Stimulated activated CD4-positive, alpha-beta T cell treated with anti-CD3 and anti-CD28 coated beads, TNF-alpha, amount 100 ng/mL, for 4 hours (primary cell): ENCODE measurements at regions not wholly inside any gene's neighbourhood (a gene's known extent, or its start where the extent isn't known, plus 50 kb on each side); places are given as distances from the start of the nearest gene placed in this dataset.
"Not testable (repeated sequence)": the region's sequence is repeated elsewhere in the genome, so short reads cannot be mapped to it uniquely, and the experiment has no call there.

Experiments used
- DNase-seq, 3 experiments: peaks; one replicate each; pipeline ENCODE4 v3.0.0-alpha.2; 2020; ENCODE audit warnings: low read depth in 3 of 3

- not testable (repeated sequence) for DNase-seq
Observed at GRCh38 chr15:20308027-20308690, 233.4 kb downstream of the GOLGA6L6 start.

- DNase-seq = not testable (repeated sequence)
Observed at GRCh38 chr15:20307137-20307536, 234.5 kb downstream of the GOLGA6L6 start.

DNA sequence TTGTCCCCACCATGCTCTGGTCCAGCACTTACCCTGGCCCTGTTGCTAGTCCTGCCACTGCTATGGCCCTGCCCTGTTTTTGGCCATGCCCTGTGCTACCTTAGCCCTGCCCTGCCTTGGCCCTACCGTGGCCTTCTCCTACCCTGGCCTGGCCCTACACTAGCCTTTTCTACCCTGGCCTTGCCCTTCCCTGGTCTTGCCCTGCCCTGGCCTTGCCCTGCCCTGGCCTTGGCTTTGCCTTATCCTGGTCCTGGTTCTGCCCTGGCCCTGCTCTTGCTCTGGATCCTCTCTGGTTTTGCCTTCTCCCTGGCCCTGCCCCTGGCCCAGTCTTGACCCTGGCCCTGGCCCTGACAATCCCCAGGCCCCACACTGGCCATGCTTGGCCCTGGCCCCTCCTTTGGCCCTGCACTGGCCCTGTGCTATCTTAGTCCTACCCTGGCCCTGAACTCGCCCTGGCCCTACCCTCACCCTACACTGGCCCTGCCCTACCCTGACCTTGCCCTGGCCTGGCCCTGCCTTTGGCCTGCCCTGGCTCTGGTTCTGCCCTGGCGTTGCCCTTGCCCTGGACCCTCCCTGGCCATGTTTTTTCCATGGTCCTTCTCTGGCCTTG lies 235.0 kb downstream of the GOLGA6L6 start:
- DNase-seq = not testable (repeated sequence)

DNA sequence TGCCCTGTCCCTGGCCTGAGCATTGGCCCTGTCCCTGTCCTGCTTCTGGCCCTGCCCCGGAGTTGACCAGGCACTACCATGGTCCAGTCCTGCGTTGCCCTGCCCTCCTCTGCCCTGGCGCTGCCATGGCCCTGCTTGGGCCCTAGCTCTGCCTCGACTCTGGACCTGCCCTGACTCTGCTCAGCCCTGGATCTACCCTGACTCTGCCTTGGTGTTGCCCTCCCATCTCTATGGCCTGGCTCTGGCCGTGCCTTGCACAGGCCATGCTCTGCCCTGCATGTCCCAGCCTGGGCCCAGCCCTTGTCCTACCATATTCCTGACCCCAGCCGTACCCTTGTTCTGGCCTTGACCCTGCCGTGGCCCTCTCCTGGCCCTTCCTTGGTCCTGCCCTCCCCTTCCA lies 235.7 kb downstream of the GOLGA6L6 start:
- not testable (repeated sequence) for DNase-seq

DNA sequence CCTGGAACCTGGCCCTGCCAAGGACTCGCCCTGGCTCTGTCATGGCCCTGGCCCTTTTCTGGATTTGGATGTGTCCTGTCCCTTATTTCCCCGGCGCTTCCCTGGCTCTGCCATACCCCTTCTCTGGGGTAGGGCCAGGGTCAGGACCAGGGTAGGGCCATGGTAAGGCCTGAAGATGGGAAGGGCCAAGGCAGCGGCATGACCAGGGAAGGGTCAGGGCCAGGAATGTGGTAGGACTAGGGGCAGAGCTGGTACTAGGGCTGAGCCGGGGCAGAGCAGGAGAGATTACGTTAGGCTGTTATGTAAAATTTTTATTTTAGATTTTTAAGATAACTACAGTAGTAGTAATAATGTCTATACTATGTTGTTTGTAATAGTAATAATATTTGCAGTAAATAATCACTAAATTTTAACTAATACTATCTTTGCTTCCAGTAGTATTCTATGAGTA lies 236.6 kb downstream of the GOLGA6L6 start:
- DNase-seq = not testable (repeated sequence)

GRCh38 chr15:20304282-20305014 lies 237.2 kb downstream of the GOLGA6L6 start:
- DNase-seq = not testable (repeated sequence)

DNA sequence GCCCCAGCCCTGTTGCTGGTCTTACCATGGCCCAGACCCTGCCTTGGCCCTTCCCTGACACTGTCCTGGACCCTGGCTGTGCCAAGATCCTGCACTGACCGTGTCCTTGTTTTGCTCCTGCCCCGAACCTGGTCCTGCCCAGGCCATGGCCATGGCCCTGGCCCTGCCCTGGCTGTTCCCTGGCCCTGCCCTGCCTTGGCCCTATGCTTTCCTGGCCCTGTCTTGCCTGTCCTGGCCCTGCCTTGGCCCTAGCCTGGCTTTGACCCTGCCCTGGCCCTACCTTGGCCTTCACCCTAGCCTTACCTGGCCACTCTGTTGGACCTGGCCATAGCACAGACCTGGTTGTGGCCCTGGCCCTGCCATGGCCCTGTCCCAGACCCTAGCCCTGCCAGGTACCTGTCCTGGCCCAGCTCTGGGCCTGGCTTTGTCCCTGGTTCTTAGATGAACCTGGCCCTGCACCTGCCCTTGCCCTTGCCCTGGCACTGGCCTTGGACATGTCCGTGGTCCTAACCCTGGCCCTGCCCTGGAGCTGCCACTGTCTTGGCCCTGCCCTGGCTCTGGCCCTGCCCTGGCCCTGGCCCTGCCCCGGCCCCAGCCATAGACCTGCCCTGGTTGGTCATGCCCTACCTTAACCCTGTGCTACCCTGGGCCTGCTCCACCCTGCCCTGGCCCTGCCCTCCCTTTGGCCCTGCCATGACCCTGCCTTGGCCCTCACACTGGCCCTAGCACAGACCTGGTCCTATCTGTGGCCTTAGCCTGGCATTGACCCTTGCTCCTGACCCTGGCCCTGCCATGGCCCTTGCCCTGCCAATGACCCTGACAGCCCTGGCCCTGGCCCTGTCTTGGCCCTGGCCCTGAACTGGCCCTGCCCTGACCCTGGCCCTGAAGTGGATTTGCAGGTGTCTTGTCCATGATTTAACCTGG lies 238.1 kb downstream of the GOLGA6L6 start:
- DNase-seq = not testable (repeated sequence)

DNA sequence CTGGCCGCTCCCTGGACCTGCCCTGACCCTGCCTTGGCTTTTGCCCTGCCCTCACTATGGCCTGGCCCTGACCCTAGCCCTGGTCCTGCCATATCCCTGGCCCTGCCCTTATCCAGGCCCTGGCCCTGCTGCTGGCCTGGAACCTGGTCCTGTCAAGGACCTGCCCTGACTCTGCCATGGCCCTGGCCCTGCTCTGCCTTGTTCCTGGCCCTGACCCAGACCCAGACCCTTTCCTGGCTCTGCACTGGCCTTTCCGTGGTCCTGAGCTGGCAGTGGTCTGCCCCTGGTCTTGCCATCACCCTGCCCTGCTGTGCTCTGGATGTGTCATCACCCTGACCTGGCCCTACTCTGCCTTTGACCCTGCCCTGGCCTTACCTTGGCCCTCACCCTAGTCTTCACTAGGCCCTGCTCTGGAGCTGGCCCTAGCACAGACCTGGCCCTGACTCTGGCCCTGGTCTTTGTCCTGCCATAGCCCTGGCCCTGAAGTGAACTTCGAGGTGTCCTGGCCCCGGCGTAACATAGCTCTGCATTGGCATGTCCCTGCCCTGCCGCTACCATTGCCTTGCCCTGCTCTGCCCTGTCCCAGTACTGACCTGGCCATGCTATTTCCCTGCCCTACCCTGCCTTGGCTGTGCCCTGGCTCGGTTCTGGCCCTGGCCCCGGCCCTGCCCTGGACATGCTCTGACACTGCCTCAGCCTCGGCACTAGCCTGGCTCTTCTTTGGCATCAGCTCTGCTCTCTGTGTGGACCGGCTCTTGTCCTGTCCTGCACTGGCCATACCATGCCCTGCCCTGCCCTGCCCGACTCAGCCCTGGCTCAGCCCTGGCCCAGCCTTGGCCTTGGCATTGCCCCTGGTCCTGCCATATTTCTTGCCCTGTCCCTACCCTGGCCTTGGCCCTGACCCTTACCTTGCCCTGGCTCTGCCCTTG lies 239.2 kb downstream of the GOLGA6L6 start:
- not testable (repeated sequence) for DNase-seq

DNA sequence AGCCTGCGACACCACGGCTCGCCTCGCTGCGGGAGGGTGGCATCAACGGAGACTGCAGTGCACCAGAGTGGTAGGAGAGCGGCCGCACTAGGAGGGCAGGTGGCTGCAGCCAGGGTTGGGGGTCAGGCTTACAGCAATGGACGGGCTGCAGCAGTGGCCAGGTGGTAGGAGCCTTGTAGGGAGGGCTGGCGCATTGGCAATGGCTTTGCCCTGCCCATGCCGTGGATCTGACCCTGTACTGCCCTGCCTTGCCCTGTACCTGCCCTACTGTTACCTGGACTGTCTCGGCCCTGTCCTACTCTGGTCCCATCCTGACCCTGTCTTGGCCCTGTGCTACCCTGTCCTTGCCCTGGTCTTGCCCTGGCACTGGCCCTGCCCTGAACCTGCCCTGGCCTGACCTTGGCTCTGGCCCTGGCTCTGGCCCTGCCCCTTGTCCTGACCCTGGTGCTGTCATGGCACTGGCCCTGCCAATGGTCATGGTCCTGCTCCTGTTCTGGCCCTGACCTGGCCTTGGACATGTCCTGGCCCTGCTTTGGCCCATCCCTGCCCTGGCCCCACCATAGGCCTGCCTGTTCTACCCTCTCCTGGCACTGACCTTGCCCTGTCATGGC lies 240.0 kb downstream of the GOLGA6L6 start:
- DNase-seq = not testable (repeated sequence)

DNA sequence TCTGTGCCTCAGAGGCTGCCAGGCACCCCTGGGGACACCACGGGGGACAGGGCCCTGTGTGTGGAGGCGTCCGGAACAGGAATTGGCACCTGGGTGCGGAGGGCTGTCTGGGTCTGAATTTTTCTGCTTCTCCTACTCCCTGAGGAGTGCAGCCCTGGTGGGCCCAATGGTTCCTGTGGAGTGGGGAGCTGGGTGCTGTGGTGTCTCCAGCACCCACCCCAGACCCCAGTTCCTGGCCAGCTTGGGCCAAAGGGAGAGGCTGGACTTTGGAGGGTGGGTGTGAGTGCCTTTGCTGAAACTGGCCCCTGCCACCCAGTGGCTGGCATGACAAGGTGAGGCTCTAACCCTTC lies 240.6 kb downstream of the GOLGA6L6 start:
- not testable (repeated sequence) for DNase-seq

DNA sequence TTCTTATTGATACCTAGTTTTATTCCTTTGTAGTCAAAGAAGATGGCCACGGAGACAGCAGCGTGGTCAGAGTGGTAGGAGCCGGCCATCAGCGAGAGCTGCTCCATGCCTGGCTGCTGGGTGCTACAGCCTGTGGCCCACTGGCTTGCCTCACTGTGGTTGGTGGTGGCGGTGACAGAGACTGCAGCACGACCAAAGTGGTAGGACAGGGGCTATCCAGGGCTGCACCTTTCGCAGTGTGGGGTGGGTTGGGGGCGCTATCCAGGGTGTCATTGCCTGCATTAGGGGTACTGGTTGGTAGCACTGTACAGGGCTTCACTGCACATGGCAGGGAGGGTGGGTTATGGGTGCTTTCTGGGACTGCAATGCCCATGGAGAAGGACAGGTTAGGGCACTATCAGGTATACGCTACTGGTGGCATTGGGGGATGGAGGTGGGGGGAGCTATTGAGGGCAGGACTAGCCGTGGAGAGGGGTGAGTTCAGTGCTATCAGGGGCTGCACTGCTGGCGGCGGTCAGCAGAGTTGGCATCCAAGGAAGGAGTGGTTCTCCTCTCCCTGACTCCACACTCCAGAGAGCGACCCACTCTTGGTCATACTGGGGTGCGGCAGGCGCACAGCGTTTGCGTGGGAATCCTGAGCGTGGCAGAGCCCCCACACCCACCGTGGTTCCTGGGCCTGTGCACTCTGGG lies 241.1 kb downstream of the GOLGA6L6 start:
- DNase-seq = not testable (repeated sequence)

GRCh38 chr15:20297603-20298123 lies 243.9 kb downstream of the GOLGA6L6 start:
- DNase-seq = not testable (repeated sequence)

GRCh38 chr15:20296261-20296660 lies 245.3 kb downstream of the GOLGA6L6 start:
- not testable (repeated sequence) for DNase-seq

- no peak for DNase-seq
Observed at GRCh38 chr15:20295238-20295811, 246.3 kb downstream of the GOLGA6L6 start.

GRCh38 chr15:20294651-20295237 lies 246.9 kb downstream of the GOLGA6L6 start:
- DNase-seq = no peak

DNA sequence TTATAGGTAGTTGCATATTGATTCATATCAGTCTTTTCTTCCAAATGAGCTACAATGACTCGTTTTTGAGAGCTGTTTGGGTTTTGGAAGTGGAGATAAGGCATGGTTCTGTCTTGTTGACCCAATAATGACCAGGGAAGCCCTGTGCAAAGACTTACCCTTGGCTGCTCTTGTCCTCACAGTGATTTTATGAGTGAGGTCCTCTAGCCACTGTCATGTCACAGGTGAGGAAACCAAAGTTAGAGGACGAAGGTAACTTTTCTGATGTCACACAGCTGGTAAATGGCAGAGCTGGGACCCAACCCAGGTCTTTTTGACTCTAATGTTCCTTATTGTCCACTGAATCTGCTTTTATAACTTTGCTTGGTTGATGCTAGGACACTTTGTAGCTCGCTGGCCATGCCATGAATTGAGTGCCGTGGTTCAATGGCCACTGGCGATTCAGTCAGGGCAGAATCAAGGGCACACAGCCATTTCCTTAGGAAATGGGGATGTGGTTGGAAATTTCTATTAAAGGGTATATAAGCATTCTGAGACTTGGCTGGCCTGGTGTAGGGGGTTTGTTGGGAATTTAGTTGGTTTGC lies 249.1 kb downstream of the GOLGA6L6 start:
- not testable (repeated sequence) for DNase-seq

DNA sequence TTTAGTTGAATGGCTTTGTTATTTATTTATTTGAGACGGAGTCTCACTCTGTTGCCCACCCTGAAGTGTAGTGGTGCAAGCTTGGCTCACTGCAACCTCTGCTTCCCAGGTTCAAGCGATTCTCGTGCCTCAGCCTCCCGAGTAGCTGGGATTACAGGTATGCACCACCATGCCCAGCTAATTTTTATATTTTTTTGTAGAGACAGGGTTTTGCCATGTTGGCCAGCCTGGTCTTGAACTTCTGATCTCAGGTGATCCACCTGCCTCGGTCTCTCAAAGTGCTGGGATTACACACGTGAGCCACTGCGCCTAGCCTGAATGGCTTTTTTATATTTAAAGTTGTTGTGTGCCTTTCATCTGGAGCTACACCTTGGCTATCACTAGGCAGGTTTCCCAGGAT lies 250.0 kb downstream of the GOLGA6L6 start:
- not testable (repeated sequence) for DNase-seq

GRCh38 chr15:20290606-20291005 lies 251.0 kb downstream of the GOLGA6L6 start:
- not testable (repeated sequence) for DNase-seq
